Keratinocyte (primary cell): ENCODE measurements at regions not wholly inside any gene's neighbourhood (a gene's known extent, or its start where the extent isn't known, plus 50 kb on each side); places are given as distances from the start of the nearest gene placed in this dataset.

Experiments
- CTCF ChIP-seq, 3 experiments: IDR thresholded peaks in 1 of 3; conservative IDR thresholded peaks in 1 of 3; optimal IDR thresholded peaks in 1 of 3; 2 replicates in 2 of 3; 3 replicates in 1 of 3; pipeline versions ENCODE3 to v1.5.1; 2011; ENCODE audit warnings: low read length in 3 of 3, mild to moderate bottlenecking in 3 of 3, moderate library complexity in 2 of 3, control low read depth in 1 of 3, inconsistent platforms in 1 of 3; ENCODE audit not compliant: insufficient read depth in 2 of 3; ENCODE audit errors: extremely low read depth in 1 of 3
- EZH2 ChIP-seq: IDR thresholded peaks from one replicate; pipeline ENCODE4 v1.6.1; 2012; ENCODE audit warnings: inconsistent platforms, mild to moderate bottlenecking, low read length, moderate library complexity

- TF ChIP-seq CTCF (optimal IDR thresholded peaks at IDR 0.05 in 1 of 3, IDR thresholded peaks at IDR 0.05 in 1 of 3, conservative IDR thresholded peaks at IDR 0.05 in 1 of 3; ENCODE audit: extremely low read depth in 1 of 3, insufficient read depth in 2 of 3, low read length in 3 of 3) (no peak), EZH2 (no peak)
These were observed 1550.9 kb upstream of the CDH6 start for GRCh38 chr5:29642601-29643000.
